GM19240 (cell line): ENCODE measurements at regions not wholly inside any gene's neighbourhood (a gene's known extent, or its start where the extent isn't known, plus 50 kb on each side); places are given as distances from the start of the nearest gene placed in this dataset.

Experiments
- DNase-seq: peaks from one replicate; pipeline ENCODE4 v3.0.0; 2011; ENCODE audit warnings: low spot score; ENCODE audit not compliant: insufficient read length

DNA sequence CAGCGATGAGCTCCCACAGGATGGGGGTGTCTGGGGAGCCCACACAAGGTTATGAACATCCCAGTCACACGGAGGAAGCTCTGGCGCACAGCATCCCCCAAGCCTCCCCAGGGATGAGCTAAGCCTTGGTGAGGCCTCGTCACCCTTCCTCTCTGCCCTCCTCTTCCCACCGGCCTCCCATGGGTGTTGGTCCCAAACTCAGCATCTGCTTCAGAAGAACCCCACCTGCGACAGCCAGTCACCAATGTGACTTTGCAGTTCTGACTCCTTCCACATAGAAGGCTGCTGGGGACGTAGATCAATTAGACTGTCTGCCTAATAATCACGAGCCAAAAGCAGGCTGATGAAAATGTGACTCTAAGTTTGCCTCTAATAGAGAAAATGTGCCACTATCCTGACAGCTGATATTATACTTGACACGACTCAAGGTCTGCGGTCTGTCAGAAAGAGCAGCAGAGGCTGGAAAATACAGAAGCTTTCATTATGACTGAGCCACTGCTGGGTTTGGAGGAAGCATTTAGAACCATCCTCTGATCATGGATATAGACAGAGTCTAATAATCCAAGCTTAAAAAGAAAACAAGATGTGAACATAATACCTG is 116.0 kb upstream of the PFKP start:
- DNase-seq, result no peak

DNA sequence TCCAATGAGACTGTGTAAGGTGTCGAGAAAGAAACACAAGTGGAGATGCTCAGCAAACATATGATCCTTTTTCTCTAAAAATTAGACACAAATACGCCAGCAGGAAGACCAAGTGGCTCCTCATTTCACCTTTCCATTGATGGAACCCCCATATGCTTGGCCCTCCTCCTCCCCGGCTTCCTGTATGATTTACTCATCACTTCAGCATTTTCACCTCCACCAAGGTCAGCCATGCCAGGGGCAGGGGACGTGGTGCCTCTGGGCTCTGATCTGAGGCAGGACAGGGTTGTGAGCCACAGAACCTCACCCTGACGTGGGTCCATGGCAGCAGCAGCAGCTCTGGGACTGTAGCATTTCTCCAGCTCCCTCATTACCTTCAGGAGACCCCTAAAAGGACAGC is 116.8 kb upstream of the PFKP start:
- DNase-seq, result no peak

DNA sequence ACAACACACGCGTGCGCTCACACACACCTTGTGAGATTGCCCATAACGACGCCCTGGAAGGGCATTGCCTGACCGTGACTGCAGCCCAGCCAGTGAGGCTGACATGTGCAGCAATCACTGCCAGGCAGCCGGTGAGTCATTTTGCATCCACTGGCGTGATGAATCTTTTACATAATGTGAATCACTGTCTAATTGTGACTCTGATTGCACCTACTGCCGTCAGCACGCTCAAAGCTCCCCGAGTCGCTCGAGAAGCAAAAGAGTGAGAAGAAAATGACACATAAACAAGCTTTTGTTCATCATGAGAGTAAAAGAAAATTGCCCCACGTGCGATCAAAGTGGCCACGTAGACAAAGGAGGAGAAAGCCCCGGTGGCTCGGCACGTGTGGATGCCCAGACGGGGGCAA is 117.4 kb upstream of the PFKP start:
- DNase-seq, result no peak

DNA sequence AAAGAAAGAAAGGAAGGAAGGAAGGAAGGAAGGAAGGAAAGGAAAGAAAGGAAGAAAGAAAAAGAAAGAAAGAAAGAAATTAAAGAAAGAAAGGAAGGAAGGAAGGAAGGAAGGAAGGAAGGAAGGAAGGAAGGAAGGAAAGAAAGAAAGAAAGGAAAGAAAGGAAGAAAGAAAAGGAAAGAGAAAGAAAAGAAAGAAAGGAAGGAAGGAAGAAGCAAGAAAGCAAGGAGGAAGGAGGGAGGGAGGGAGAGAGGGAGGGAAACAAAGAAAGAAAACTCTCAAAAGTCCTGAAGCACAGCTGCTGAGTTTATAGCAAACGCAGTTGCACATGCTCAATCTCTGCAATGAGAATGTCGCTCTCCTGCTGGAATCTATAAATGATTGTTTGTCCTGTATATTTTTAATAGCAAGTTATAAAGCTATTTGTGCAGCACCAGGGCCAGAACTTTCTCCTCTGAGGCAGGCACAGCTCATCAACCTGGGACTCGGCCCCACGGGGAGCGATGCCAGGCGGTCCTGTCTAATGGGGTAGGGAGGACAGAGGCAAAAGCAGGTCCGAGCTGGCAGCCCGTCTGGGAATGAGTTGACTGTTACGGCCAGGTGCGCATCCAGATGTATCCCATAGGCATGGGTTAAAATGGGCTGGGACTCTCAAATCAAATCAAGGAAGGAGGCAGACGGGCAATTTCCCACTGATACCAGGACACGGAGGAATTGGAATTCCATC is 118.0 kb upstream of the PFKP start:
- DNase-seq, result no peak

DNA sequence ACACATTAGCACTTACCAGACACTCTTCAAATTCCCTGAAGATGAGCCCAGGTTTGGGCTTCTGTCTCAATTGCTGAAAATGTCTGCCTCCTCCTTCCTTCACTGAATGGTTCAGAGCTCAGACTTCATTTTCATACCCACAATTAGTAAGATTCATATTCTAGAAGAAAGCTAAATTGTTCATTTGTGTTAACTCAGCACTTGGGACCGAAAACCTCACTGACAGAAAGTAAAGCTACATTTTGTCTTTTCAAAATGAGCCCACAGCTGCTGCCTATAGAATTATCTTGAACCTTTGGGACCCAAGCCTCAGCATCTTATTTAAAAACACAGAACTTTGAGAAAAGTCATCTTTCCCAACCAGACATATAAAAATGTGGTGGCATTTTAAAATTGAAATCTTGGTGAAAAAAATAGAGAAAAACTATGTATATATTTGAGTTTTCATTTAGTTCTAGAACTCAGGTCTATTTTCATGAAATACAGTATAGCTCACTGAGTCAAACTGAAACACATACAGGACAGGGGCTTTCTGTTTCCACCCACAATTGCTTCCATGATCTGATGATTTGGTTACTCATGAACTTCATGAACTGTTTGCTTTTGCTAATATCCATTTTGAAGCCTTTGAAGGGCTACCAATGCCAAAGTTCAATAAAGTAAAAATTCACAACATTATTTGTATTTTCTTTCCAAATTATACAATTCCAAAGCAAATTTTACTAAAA is 119.1 kb upstream of the PFKP start:
- no peak for DNase-seq

DNA sequence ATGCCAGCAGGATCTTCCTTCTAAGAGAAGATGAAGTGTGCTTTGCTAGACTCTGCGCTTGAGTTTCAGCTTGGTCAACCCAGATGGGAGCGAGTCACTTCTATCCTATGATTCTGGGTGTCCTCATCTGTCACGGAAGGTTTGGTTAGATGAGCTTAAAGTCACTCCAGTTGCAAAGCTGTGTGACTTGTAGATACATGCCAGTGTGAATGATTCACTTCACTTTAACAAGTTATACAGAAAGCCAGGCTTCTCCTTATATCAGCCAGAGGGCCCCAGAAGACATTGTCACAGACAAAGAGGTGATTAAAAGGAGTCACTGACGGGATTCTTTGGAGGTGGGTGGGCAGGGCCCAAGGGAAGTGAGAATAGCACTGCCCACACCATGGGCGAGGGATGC is 122.6 kb upstream of the PFKP start:
- DNase-seq, result no peak

DNA sequence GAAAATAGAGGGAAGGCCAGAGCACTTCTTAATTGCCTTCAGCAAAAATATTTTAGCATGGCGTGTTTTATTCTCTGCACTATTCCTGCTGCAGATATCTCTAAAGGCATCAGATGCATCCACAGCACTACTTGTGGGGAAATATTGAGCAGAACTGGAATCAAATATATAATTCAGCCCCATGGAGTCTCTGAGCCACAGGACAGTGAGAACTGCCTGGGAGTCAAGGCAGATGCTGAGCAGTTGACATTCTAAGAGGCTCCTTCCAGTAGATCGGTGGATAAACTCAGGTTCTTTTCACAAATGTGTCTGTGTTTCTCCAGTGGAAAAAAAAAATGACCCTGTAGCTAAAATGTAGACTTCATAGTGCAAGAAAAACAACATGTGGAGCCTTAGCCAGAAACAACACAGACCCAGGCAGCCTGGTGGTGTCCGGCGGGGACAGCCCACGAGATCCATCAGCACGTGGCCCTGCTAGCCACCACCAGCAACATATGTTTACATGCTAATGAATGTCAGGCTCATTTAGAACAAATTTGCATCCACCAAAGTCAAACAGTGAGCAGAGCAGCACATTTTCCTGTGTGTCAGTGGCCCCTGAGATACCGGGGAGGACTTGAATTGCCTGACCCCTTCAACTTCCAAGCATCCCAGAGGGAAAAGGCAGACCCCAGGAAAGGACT is 123.3 kb upstream of the PFKP start:
- DNase-seq, result no peak

DNA sequence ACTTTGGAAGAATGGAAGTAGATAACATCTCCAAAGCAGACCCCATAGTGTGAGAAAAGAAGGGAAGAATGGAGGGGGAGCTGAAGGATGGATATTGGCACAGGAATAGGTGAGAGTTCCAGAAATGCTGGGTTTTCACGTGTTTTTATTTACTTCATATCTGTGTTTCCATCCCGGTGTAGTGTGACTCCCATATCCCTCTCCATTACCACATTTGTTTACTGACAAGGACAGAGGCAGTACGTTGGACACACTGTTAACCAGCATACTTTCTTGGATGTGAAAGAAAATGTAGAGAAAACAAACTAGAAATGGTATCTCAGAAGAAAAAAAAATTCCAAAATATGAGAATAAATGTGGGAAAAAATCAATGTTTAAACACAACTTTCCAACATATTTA is 124.4 kb upstream of the PFKP start:
- DNase-seq, result no peak

DNA sequence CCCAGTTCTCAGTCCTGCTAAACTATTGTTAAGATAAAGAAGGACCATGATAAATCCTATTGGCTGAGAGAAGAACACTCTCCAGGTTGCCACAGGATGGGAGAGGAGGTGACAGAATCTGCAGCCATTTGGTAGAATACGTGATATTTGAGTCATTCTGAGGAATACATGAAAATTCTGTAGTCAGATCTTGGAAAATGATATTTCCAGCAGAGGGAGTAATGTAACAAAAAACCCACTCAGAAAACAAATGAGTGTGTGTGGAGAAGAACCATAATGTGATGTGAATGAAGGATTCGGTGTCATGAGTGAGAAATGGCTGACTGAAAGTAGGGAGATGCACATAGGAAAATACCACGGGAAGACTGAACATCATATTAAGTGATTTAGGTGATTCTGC is 128.5 kb upstream of the PFKP start:
- no peak for DNase-seq

DNA sequence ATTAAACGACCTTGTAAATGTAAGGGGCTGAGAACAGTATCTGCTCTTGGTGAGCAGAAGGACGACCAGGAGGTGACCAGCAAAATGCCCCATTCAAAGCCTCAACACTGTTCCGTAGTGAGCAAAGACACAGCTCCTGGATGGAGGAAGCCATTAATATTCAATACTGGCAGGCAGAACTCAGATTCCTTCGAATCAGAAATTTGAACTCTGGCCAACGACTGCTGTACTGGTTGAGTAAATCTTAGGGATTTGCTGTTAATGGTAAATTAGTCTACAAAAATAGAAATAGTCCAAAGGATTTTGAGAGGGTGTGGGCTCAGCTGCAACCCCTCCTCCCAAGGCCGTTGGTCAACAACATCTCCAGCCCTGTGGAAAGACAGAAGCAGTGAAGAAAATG is 130.5 kb upstream of the PFKP start:
- no peak for DNase-seq

DNA sequence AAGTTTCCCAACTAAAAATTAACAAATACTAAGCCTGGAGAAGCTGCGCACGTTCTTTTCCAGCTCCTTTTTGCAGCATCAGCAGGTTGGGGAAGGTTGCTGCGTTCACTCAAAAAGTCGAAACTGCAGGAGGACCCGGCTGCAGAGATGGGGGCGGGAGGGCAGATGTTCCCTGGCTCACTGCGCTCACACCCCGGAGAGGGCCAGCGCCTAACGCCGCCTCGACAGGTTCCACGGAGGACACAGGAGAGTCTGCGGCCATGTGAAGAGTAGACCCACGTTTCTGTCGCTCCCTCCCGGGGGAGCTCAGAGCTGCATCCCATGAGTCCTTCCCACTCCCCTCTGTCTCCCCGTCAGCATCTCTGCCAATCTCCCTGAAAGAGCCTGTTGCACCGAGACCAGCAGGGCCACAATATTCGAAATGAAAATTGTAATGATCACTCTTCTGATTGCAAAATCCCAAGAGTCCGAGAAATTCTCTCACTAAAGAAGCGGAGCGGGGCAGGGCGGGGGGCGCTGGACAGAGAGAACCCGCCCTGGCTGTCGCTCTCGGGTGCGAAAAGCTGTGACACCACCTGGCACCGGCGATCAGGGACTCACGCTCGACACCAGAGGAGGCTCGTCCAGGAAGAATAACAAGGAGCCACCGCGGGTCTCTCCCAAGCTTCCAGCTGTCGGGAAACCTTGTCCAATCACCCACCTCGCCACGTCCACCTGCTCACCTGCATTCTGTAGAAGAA is 131.5 kb upstream of the PFKP start:
- DNase-seq, result no peak

DNA sequence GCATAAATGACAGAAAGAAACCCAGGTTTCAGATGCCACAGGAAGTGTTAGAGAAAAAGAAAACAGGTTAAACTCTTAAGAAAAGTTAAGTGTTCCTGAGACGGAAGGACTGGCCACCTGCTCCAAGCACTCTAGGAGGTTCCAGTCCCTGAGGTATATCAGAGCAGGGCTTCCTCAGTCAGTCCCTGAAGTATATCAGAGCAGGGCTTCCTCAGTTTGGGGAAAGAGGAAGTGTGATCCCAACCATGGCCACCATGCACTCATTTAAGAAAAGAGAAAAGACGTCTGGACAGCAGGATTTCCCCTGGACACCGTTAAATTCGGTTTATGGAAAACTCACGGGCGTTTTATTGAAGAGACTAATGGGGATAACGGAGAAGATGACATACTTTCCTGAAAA is 133.4 kb upstream of the PFKP start:
- no peak for DNase-seq

DNA sequence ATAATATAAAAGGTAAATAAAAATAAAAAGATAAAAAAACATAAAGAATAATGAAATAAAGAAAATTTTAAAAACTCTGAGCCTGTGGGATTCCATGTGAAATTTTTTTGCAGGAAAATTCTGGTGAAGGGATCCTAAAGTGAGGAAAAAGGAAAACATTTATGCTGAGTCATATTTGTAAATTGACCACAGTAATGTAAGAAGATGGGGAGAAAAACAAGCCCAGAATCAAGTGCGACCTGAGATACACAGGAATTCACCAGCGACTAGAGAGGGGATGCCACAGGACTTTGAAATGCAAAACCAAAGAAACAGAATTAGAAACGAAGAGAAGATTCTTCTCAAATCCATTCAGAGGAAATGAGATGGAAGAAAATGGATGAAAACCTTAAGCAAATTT is 133.8 kb upstream of the PFKP start:
- no peak for DNase-seq

DNA sequence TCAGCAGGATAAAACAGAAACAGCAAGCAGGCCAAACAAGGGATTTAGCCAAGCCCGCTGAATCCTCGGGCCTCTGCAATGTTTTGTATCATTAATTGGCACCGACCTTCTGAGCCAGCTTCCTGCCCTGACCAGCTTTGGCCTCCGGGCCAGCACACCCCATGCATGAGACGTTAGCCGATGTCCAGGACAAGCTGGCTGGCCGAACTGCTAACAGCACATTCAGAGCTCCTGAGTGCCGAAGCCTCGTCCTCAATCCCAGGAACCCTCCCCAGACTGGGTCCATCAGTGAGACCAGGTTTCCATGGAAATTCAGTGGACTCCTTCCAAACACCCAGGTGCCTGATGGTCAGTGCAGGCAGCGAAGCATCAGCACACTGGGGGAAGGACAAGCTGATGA is 134.3 kb upstream of the PFKP start:
- no peak for DNase-seq

DNA sequence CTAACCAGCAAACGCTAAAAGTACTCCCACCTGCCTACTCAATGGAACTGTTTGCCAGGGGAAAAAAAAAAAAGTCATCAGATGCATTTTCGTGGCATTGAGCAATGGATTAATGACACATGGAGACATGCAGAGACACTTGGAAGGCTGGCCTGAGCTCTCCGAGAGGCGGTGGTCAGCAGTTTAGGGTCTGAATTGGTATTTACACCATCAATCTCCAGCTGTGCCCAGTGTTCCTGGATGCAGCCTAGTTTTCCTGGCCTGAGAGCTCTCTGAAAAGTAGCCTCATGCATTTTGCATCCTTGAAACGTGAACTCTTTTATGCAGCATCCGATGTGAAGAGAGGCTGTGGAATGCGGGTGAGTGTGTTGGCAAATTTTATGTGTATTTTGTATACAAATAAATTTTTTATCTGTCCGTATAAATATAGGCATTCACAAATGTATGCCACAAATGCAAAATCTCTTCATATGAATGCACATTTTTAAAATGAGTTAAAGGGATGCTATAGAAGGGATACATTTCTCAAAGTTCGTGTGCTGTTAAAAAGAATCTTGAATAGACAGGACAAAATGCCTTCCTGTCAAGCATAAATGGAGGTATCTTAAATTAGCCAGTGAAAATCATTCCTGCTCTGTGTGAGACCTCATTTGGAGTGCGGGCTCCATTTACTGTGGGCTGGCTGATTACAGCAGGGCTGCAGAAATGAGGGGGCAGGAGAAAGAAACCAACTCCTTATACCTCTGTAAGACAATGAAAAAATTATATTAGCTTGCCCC is 137.7 kb upstream of the PFKP start:
- no peak for DNase-seq

DNA sequence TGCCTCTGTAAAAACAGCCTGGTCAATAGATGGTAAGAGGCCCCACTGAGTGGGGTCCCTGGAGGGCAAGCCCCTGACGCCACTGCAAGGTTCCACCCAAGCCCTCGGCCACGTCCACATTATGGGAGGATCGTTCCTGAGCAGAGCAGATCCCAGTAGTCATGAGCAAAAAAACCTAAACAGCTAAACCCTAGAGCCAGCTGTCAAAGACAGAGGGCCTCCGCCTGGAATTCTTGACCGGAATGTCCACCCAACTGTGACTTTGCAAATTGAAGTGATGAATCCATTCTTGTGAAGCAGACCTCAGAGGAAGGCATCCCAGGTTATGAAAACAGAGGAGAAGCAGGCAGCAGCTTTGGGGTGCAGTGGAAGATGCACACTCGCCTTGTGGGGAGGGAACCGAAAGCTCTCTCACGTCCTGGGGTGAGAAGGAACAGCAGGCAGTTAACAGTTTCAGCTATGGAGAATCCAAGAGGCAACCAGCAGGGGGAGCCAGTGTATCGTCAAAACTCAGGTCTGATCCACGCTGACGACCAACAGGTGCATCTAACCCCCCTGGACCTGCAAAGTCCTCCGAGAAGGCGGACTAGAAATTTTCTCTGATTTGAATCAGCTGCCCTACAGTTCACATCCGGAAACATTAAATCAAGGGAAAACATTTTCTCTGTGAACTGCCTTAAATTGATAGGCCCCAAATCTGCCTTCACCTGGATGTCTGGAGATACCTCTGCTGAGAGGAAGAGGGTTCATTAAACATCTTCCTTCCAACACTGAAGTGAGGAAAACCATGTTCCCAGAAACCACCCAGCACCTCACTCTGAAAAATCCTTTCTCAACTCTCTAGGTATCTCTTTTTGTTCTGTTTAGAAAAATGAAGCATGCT is 139.1 kb upstream of the PFKP start:
- DNase-seq, result peak; percentile 95

DNA sequence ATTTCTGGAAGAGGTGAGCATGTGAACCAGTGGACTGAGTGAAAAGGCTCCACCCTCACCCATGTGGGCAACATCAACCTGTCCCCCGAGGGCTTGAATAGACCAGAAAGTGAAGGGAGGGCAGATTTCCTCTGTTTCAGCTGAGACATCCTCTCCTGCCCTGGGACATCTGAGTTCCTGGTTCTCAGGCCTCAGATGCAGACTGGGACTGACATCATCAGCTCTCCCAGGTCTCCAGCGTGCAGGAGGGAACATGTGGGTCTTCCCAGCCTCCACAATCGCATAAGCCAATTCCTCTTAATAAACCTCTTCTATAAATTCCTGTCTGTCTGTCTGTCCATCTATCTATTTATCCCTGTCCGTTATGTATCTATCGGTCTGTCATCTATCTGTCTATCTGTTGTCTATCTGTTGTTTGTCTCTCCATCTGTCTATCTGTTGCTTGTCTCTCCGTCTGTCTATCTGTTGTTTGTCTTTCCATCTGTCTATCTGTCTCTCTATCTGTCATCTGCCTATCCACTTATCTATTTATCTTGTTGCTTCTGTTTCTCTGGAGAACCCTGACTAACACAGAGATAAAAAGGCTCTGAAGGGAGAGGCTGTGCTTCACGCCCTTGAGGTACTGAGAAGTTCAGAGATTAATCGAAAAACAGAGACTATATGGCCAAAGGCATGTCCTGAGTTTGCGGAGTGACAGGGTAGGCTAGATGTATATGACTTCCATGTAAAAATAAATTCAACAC is 140.3 kb upstream of the PFKP start:
- DNase-seq, result no peak

DNA sequence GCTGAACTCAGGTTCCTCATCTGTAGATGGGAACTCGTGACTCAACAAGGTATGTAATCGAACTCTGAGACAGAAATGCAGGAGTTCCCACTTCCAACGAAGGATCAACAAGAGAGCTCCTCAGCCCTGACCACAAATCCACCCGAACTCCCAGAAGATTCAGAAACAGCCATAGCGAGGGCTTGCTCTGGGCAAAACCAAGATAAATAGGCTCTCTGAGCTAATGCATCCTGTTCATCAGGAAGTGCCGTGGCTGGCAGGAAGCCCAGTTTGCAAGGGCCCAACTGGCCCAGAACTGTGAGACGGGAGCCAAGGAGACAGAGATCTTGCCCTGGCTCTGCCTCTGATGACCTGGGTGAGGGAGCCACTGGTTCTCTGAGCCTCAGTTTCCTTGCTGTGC is 141.7 kb upstream of the PFKP start:
- no peak for DNase-seq

DNA sequence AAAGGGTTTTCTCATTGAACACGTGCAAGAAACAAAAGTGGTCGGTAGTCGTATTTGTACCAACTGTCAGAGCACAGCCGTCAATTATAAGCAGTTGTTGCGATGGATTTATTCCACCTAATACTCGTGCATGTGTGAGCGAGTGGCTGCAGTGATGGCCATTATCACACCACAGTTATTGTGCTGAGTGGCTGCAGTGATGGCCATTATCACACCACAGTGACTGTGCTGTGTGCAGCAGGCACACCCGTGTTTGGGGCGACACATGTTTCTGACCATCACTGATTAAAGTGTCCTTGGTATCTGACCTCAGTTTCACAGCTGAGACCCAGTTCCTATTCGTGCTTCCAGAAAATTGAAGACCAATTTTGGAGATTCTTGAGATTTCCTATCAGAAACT is 142.9 kb upstream of the PFKP start:
- no peak for DNase-seq
